ENCODE measurements at regions not wholly inside any gene's neighbourhood (a gene's known extent, or its start where the extent isn't known, plus 50 kb on each side); places are given as distances from the start of the nearest gene placed in this dataset.

DNA sequence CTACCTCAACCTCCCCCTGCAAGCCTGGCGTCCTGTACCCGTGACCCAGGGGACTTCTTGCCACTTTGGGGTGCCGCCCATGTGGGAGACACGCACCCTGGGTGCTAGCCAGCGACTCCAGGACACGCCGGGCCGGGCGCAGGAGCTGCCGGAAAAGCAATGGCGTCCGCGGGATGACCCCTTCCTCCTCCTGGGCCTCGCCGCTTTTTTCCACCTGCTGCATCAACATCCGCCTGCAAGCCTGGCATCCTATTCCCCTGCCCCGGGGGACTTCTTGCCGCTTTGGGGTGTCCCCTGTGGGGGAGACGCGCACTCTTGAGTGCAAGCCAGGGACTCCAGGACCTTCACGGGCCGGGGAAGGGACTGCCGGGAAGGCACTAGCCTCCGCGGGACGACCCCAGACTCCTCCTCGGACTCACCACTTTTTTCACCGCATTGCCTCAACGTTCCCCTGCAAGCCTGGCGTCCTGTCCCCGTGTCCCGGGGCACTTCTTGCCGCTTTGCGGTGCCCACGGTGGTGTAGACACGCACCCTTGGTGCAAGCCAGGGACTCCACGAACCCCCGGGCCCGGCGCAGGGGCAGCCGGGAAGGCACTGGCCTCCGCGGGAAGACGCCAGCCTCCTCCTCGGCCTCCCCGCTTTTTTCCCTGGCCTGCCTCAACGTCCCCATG is 237.8 kb downstream of the TUBA3C start:
- no peak overlapping the region for H2AFZ ChIP-seq (ENCODE audit: control insufficient read depth, low read depth, low read length)
- intact Hi-C loops (cut with micrococcal nuclease; ENCODE audit: unreplicated experiment), result no loop called here

More for the DNA sequence above, 237.8 kb downstream of the TUBA3C start:
- BruUV-seq (replicated peaks), result no TSS peak
- ChIA-PET CTCF (no interaction called here), POLR2A (no interaction called here), RAD21 (ENCODE audit: unreplicated experiment) (no interaction called here), SMC1A (ENCODE audit: uncharacterized antibody, unreplicated experiment) (no interaction called here)
- WGBS (ENCODE audit: insufficient coverage, insufficient replicate concordance, low lambda C conversion rate, missing lambda C conversion rate), result 71% methylated on average over 46 of the region's 47 CpGs
- H3K9me3 ChIP-seq (replicated peaks; ENCODE audit: control insufficient read depth, insufficient read depth, low read length), result no peaks in the 10 kb centered on the region; the same call in 2 of the 3 replicates
- H3K36me3 ChIP-seq (ENCODE audit: control insufficient read depth in 2 of 2, insufficient read depth in 2 of 2, low read length in 1 of 2), result no peaks in the 10 kb centered on the region
- no peak overlapping the region for H3K4me3 ChIP-seq
- no peak overlapping the region for H3K4me2 ChIP-seq (ENCODE audit: control insufficient read depth, insufficient read depth)
- H3K27me3 ChIP-seq (replicated peaks in 1 of 2; ENCODE audit: control insufficient read depth in 2 of 2, insufficient read depth in 2 of 2, low read length in 1 of 2), result no peaks in the 10 kb centered on the region
- no peaks in the 10 kb centered on the region for H4K20me1 ChIP-seq (ENCODE audit: control insufficient read depth, insufficient read depth)
- H3K27ac ChIP-seq (ENCODE audit: control insufficient read depth, insufficient read depth), result no peak overlapping the region
- FAIRE-seq (no peak), ATAC-seq (no peak), DNase-seq (ENCODE audit: low read depth, low spot score) (no peak)
- H3K79me2 ChIP-seq (ENCODE audit: control insufficient read depth, insufficient read depth, low read length), result no peaks in the 10 kb centered on the region
- TF ChIP-seq SMAD1 (IDR thresholded peaks at IDR 0.05; ENCODE audit: low read depth, partially characterized antibody) (no peak), ZNF592 (IDR thresholded peaks at IDR 0.05) (no peak), NR2C1 (IDR thresholded peaks at IDR 0.05) (no peak), PML (IDR thresholded peaks at IDR 0.05; ENCODE audit: low read length) (no peak), SREBF2 (IDR thresholded peaks at IDR 0.05; ENCODE audit: low read length) (no peak), BCL11A (IDR thresholded peaks at IDR 0.05; ENCODE audit: low read depth, low read length) (no peak)
- H3K4me1 ChIP-seq (ENCODE audit: control insufficient read depth, insufficient read depth, low read length), result no peaks in the 10 kb centered on the region
- no peak overlapping the region for H3K9ac ChIP-seq (ENCODE audit: control insufficient read depth, insufficient read depth, low read length)
- in situ Hi-C loops (cut with MboI), result loop anchor here (10.0 kb wide), 1 partner anchor 61 kb away; no protein-coding TSS in a partner anchor

All from GM12878 (cell line).